B cell (primary cell): ENCODE measurements at regions not wholly inside any gene's neighbourhood (a gene's known extent, or its start where the extent isn't known, plus 50 kb on each side); places are given as distances from the start of the nearest gene placed in this dataset.

ENCODE experiments used
- ATAC-seq: fragments of 200-7000 bp; cut with Tn5 transposase; one replicate; pipeline ENCODE4 v1.10.0; 2021; ENCODE audit warnings: low read depth, mild to moderate bottlenecking, moderate number of reproducible peaks, moderate library complexity
- CTCF ChIA-PET: fragments of 350-600 bp; sonication (Branson Sonifier 250); formaldehyde crosslinking; loops from one replicate; lab custom pipeline; 2021; ENCODE audit warnings: antibody characterized with exemption, inconsistent platforms; lab: Charles Lee
- POLR2A ChIA-PET: fragments of 350-600 bp; sonication (Branson Sonifier 250); formaldehyde crosslinking; loops from one replicate; lab custom pipeline; 2021; ENCODE audit warnings: antibody characterized with exemption; lab: Charles Lee
- DNase-seq: peaks from one replicate; pipeline ENCODE4 v3.0.0; 2013
- H2AFZ ChIP-seq: 2 replicates; pipeline ENCODE4 v1.6.1; 2012; ENCODE audit warnings: mild to moderate bottlenecking, low read depth, low read length; ENCODE audit not compliant: insufficient read depth, poor library complexity, severe bottlenecking
- H3K27ac ChIP-seq, 2 donors: 1 replicate in 1 of 2; 2 replicates in 1 of 2; pipeline ENCODE4 v1.5.1; 2012 to 2013; ENCODE audit warnings: low read length in 2 of 2, mild to moderate bottlenecking in 2 of 2, moderate library complexity in 1 of 2
- H3K27me3 ChIP-seq, 4 experiments: fragments of 200-600 bp in 1 of 4; sonication (generic) in 1 of 4; replicated peaks in 1 of 4; 1 replicate in 2 of 4; 2 replicates in 2 of 4; pipeline versions ENCODE4 v1.6.1 to v1.7.0; 2013 to 2016; ENCODE audit warnings: low read length in 3 of 4, mild to moderate bottlenecking in 2 of 4, mixed read lengths in 1 of 4, moderate library complexity in 1 of 4; ENCODE audit not compliant: insufficient read depth in 4 of 4, control insufficient read depth in 3 of 4; ENCODE audit errors: control extremely low read depth in 1 of 4
- H3K36me3 ChIP-seq, 2 experiments: replicated peaks in 1 of 2; 1 replicate in 1 of 2; 2 replicates in 1 of 2; pipeline versions ENCODE4 v1.6.1 to v1.7.1; 2013; ENCODE audit warnings: low read length in 1 of 2; ENCODE audit not compliant: insufficient read depth in 2 of 2, control insufficient read depth in 1 of 2; ENCODE audit errors: control extremely low read depth in 1 of 2, extremely low read depth in 1 of 2
- H3K4me1 ChIP-seq, 2 donors: fragments of 200-600 bp in 1 of 2; sonication (generic) in 1 of 2; 1 replicate in 1 of 2; 2 replicates in 1 of 2; pipeline versions ENCODE4 v1.5.1 to v1.6.1; 2013 to 2017; ENCODE audit warnings: low read length in 2 of 2; ENCODE audit not compliant: control insufficient read depth in 2 of 2, insufficient read depth in 2 of 2
- H3K4me2 ChIP-seq: replicated peaks from 2 replicates; pipeline ENCODE3; 2012; ENCODE audit warnings: mild to moderate bottlenecking, low read depth, low read length; ENCODE audit not compliant: poor library complexity, severe bottlenecking
- H3K4me3 ChIP-seq, 5 experiments: fragments of 200-600 bp in 1 of 5; sonication (generic) in 1 of 5; 1 replicate in 3 of 5; 2 replicates in 2 of 5; pipeline versions ENCODE4 v1.5.1 to v1.7.0; 2011 to 2016; ENCODE audit warnings: low read length in 4 of 5, mild to moderate bottlenecking in 4 of 5, low read depth in 2 of 5, control low read depth in 1 of 5, moderate library complexity in 1 of 5; ENCODE audit not compliant: insufficient read depth in 1 of 5; ENCODE audit errors: control extremely low read depth in 1 of 5, extremely low read depth in 1 of 5
- H3K79me2 ChIP-seq: fragments of 200-600 bp; sonication (generic); one replicate; pipeline ENCODE4 v1.6.0; 2016; ENCODE audit warnings: low read length; ENCODE audit not compliant: control insufficient read depth, insufficient read depth
- H3K9ac ChIP-seq: fragments of 200-600 bp; sonication (generic); 2 replicates; pipeline ENCODE4 v1.6.1; 2017; ENCODE audit warnings: mild to moderate bottlenecking, low read length, moderate library complexity
- H3K9me3 ChIP-seq, 3 donors: one replicate each; pipeline versions ENCODE4 v1.6.1 to v1.7.1; 2013; ENCODE audit warnings: low read length in 2 of 3; ENCODE audit not compliant: control insufficient read depth in 2 of 3, insufficient read depth in 1 of 3; ENCODE audit errors: control extremely low read depth in 1 of 3
- H4K20me1 ChIP-seq: 2 replicates; pipeline ENCODE4 v1.6.0; 2012; ENCODE audit warnings: mild to moderate bottlenecking, low read length; ENCODE audit not compliant: insufficient read depth, control insufficient read depth, poor library complexity, severe bottlenecking
- H3K27ac Mint-ChIP-seq: one replicate; pipeline ENCODE4 v1.8.0; 2021; ENCODE audit warnings: mixed read lengths
- H3K27me3 Mint-ChIP-seq: one replicate; pipeline ENCODE4 v1.8.0; 2021; ENCODE audit warnings: mixed read lengths
- H3K4me1 Mint-ChIP-seq: one replicate; pipeline ENCODE4 v1.8.0; 2021; ENCODE audit warnings: mixed read lengths
- H3K4me3 Mint-ChIP-seq: one replicate; pipeline ENCODE4 v1.8.0; 2021; ENCODE audit warnings: mixed read lengths
- H3K9me3 Mint-ChIP-seq: one replicate; pipeline ENCODE4 v1.8.0; 2022; ENCODE audit warnings: mixed read lengths; ENCODE audit not compliant: insufficient read depth
- EZH2 ChIP-seq: IDR thresholded peaks from 2 replicates; pipeline ENCODE4 v1.6.1; 2012; ENCODE audit warnings: borderline replicate concordance, low read depth, mild to moderate bottlenecking, moderate library complexity, low read length; ENCODE audit not compliant: insufficient read depth, poor library complexity, severe bottlenecking
- WGBS: methylation state at CpG from one replicate; pipeline ENCODE4 v1.1.5; 2013; ENCODE audit warnings: missing lambda C conversion rate; ENCODE audit not compliant: insufficient coverage; 5-methylcytosine and 5-hydroxymethylcytosine counted together
- intact Hi-C: fragments of 100-400 bp; cut with micrococcal nuclease; formaldehyde crosslinking; loops from one replicate; pipeline ENCODE4 v1.10.0; 2022
- TF ChIP-seq, protein P1 (sequence below): fragments of 200-600 bp; IDR thresholded peaks from one replicate; pipeline ENCODE4 v1.8.0; 2022; ENCODE audit warnings: antibody characterized with exemption, mild to moderate bottlenecking

DNA sequence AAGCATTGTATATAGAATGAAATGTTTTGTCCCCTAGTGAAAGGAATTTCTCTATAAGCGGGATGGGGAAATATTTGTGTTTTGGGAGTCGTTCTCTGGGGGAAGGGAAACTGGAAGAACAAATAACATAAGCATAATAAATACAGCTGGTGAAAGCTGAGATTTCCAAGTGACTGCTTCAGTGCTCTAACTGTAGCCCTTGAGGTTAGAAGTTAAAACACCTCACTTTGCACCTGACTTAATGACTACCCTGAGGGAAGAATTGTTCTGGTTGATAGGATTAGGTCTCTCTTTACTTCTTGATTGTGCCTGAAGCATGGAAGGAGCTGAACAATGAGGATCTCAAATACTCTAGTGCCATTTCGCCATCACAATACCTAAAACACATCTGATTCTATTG is 307.4 kb downstream of the MAN2A1 start:
- Histone ChIP-seq H3K4me2 (no peak overlapping the region), H3K27ac (no peak overlapping the region), H2AFZ (no peak overlapping the region), H4K20me1 (no peaks in the 10 kb centered on the region), H3K4me1 (no peaks in the 10 kb centered on the region), H3K36me3 (no peaks in the 10 kb centered on the region), H3K27me3 (no peaks in the 10 kb centered on the region), H3K79me2 (no peaks in the 10 kb centered on the region), H3K9me3 (no peaks in the 10 kb centered on the region), H3K4me3 (no peak overlapping the region), H3K9ac (no peak overlapping the region)
- no peak for DNase-seq
- CTCF ChIA-PET = no interaction called here
- WGBS = no CpG with 5 or more reads among the region's 3 CpGs
- H3K27ac Mint-ChIP-seq = no peak overlapping the region
- intact Hi-C loops = no loop called here
- TF ChIP-seq EZH2 = no peak
- TF ChIP-seq, protein P1, sequence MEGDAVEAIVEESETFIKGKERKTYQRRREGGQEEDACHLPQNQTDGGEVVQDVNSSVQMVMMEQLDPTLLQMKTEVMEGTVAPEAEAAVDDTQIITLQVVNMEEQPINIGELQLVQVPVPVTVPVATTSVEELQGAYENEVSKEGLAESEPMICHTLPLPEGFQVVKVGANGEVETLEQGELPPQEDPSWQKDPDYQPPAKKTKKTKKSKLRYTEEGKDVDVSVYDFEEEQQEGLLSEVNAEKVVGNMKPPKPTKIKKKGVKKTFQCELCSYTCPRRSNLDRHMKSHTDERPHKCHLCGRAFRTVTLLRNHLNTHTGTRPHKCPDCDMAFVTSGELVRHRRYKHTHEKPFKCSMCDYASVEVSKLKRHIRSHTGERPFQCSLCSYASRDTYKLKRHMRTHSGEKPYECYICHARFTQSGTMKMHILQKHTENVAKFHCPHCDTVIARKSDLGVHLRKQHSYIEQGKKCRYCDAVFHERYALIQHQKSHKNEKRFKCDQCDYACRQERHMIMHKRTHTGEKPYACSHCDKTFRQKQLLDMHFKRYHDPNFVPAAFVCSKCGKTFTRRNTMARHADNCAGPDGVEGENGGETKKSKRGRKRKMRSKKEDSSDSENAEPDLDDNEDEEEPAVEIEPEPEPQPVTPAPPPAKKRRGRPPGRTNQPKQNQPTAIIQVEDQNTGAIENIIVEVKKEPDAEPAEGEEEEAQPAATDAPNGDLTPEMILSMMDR = no peak
- POLR2A ChIA-PET = no interaction called here
- H3K9me3 Mint-ChIP-seq = peaks cover 2% of the 10 kb centered on the region
- H3K4me1 Mint-ChIP-seq = no peaks in the 10 kb centered on the region
- H3K27me3 Mint-ChIP-seq = peaks cover 8% of the 10 kb centered on the region
- no peak overlapping the region for H3K4me3 Mint-ChIP-seq
- ATAC-seq = no peak

DNA sequence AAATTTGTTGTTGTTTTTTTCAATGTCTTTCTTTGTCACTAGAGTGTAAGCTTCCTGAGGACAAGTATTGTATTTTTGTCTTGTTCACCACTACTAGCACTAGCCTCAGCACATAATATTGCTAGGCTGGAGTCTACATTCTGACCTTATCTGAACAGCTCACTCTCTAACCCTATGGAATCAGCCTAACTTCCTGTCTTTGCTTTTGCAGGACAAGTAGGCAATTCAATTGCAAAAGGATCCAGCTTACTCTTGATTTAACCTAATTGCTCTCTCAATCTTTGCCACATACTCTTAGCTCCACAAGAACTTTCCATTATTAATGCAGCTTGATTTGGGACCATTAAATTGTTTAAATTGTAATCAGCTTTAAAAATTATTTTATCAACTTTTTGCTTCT is 308.5 kb downstream of the MAN2A1 start:
- DNase-seq (no peak), ATAC-seq (no peak)
- Mint-ChIP-seq H3K9me3 (peaks cover 2% of the 10 kb centered on the region), H3K4me3 (no peak overlapping the region), H3K27ac (no peak overlapping the region), H3K27me3 (peaks cover 8% of the 10 kb centered on the region), H3K4me1 (no peaks in the 10 kb centered on the region)
- Histone ChIP-seq H3K27me3 (no peaks in the 10 kb centered on the region), H2AFZ (no peak overlapping the region), H4K20me1 (no peaks in the 10 kb centered on the region), H3K27ac (no peak overlapping the region), H3K9ac (no peak overlapping the region), H3K36me3 (no peaks in the 10 kb centered on the region), H3K4me1 (no peaks in the 10 kb centered on the region), H3K4me2 (no peak overlapping the region), H3K9me3 (no peaks in the 10 kb centered on the region), H3K79me2 (no peaks in the 10 kb centered on the region), H3K4me3 (no peak overlapping the region)
- ChIA-PET POLR2A (no interaction called here), CTCF (no interaction called here)
- intact Hi-C loops = no loop called here
- TF ChIP-seq EZH2 = no peak
- TF ChIP-seq, protein P1 = no peak
